ENCODE measurements at regions not wholly inside any gene's neighbourhood (a gene's known extent, or its start where the extent isn't known, plus 50 kb on each side); places are given as distances from the start of the nearest gene placed in this dataset.
"Not testable (repeated sequence)": the region's sequence is repeated elsewhere in the genome, so short reads cannot be mapped to it uniquely, and the experiment has no call there.

DNA sequence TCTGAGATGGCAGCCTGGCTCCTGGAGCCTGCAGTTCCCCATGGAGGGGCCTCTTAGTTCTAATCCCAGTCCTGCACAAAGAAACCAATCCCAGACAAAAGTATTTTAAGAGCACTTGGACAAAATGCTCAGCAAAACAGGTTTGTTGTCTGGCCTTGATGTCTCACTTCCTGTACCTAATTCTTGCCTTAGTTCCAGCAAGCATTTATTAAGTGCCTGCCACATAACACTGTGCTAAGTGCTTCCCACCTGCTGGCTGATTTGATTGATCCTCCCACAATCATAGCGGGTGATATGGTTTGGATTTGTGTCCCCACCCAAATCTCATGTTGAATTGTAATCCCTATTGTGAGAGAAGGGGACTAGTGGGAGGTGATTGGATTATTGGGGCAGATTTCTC lies 65.7 kb upstream of the HABP2 start:
- H3K9ac ChIP-seq (ENCODE audit: insufficient read depth, low read length, poor library complexity, severe bottlenecking): no peak overlapping the region
- Mint-ChIP-seq H3K36me3 (no peaks in the 10 kb centered on the region), H3K4me3 (no peak overlapping the region), H3K4me1 (no peaks in the 10 kb centered on the region), H3K27ac (no peak overlapping the region), H3K9me3 (peaks cover 0 to 6% (median 5%) of the 10 kb centered on the region in 7 donors), H3K27me3 (ENCODE audit: low read depth in 3 of 3) (peaks cover 0 to 2% (median 0%) of the 10 kb centered on the region in 3 donors)
- H3K36me3 ChIP-seq (replicated peaks in 1 of 2; ENCODE audit: control insufficient read depth in 1 of 2, insufficient read depth in 2 of 2, low read length in 2 of 2): no peaks in the 10 kb centered on the region
- TF ChIP-seq, protein P1, sequence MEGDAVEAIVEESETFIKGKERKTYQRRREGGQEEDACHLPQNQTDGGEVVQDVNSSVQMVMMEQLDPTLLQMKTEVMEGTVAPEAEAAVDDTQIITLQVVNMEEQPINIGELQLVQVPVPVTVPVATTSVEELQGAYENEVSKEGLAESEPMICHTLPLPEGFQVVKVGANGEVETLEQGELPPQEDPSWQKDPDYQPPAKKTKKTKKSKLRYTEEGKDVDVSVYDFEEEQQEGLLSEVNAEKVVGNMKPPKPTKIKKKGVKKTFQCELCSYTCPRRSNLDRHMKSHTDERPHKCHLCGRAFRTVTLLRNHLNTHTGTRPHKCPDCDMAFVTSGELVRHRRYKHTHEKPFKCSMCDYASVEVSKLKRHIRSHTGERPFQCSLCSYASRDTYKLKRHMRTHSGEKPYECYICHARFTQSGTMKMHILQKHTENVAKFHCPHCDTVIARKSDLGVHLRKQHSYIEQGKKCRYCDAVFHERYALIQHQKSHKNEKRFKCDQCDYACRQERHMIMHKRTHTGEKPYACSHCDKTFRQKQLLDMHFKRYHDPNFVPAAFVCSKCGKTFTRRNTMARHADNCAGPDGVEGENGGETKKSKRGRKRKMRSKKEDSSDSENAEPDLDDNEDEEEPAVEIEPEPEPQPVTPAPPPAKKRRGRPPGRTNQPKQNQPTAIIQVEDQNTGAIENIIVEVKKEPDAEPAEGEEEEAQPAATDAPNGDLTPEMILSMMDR (IDR thresholded peaks at IDR 0.05): no peak
- H3K4me2 ChIP-seq (replicated peaks; ENCODE audit: extremely low read depth, low read length, poor library complexity, severe bottlenecking): no peak overlapping the region
- DNase-seq: no peak
- no peak overlapping the region for H3K4me3 ChIP-seq (replicated peaks in 1 of 3; ENCODE audit: low read depth in 2 of 3, low read length in 3 of 3)
- peaks cover 0 to 2% of the 10 kb centered on the region in 2 donors for H3K27me3 ChIP-seq (ENCODE audit: control insufficient read depth in 2 of 2, insufficient read depth in 2 of 2, low read length in 2 of 2)
- no peaks in the 10 kb centered on the region for H3K9me3 ChIP-seq (replicated peaks in 1 of 2; ENCODE audit: control insufficient read depth in 1 of 2, insufficient read depth in 1 of 2, low read length in 2 of 2)
- intact Hi-C loops (cut with micrococcal nuclease): no loop called here
- H3K4me1 ChIP-seq (ENCODE audit: control insufficient read depth in 1 of 2, insufficient read depth in 2 of 2, low read length in 2 of 2): no peaks in the 10 kb centered on the region
- no CpG with 5 or more reads among the region's 1 CpG for WGBS (ENCODE audit: insufficient coverage)
- no peak overlapping the region for H2AFZ ChIP-seq (ENCODE audit: insufficient read depth, low read depth, low read length, poor library complexity, severe bottlenecking)
- no peak overlapping the region for H3K27ac ChIP-seq (ENCODE audit: low read depth in 1 of 2, low read length in 2 of 2)
- no peaks in the 10 kb centered on the region for H4K20me1 ChIP-seq (ENCODE audit: insufficient read depth, low read length)
- H3K79me2 ChIP-seq (ENCODE audit: insufficient read depth, low read length): no peaks in the 10 kb centered on the region

DNA sequence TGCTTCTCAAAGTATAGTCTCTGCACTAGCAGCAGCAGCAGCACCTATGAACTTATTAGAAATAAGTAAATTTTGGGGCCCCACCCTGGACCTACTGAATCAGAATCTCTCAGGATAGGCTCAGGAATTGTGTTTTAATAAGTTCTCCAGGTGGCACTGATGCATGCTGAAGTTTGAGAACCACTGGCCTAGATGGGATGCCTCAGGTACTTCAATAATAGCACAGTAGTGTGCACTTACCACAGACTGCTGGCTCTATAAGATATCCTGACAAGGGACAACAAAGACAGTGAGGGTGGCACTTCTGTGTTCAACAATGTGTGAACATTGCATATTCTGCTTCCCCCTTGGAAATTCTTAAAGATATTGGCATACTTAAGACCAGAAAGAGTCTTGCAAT lies 64.7 kb upstream of the HABP2 start:
- no peaks in the 10 kb centered on the region for H3K36me3 Mint-ChIP-seq
- Histone ChIP-seq H3K9me3 (replicated peaks in 1 of 2; ENCODE audit: control insufficient read depth in 1 of 2, insufficient read depth in 1 of 2, low read length in 2 of 2) (no peaks in the 10 kb centered on the region), H3K9ac (ENCODE audit: insufficient read depth, low read length, poor library complexity, severe bottlenecking) (no peak overlapping the region), H3K27ac (ENCODE audit: low read depth in 1 of 2, low read length in 2 of 2) (no peak overlapping the region), H3K4me3 (replicated peaks in 1 of 3; ENCODE audit: low read depth in 2 of 3, low read length in 3 of 3) (no peak overlapping the region), H2AFZ (ENCODE audit: insufficient read depth, low read depth, low read length, poor library complexity, severe bottlenecking) (no peak overlapping the region), H4K20me1 (ENCODE audit: insufficient read depth, low read length) (no peaks in the 10 kb centered on the region), H3K79me2 (ENCODE audit: insufficient read depth, low read length) (no peaks in the 10 kb centered on the region), H3K4me2 (replicated peaks; ENCODE audit: extremely low read depth, low read length, poor library complexity, severe bottlenecking) (no peak overlapping the region), H3K36me3 (replicated peaks in 1 of 2; ENCODE audit: control insufficient read depth in 1 of 2, insufficient read depth in 2 of 2, low read length in 2 of 2) (no peaks in the 10 kb centered on the region), H3K27me3 (ENCODE audit: control insufficient read depth in 2 of 2, insufficient read depth in 2 of 2, low read length in 2 of 2) (peaks cover 0 to 2% of the 10 kb centered on the region in 2 donors), H3K4me1 (ENCODE audit: control insufficient read depth in 1 of 2, insufficient read depth in 2 of 2, low read length in 2 of 2) (no peaks in the 10 kb centered on the region)
- H3K27me3 Mint-ChIP-seq (ENCODE audit: low read depth in 3 of 3): peaks cover 0 to 2% (median 2%) of the 10 kb centered on the region in 3 donors
- no peak overlapping the region for H3K4me3 Mint-ChIP-seq
- TF ChIP-seq, protein P1 (IDR thresholded peaks at IDR 0.05): no peak
- H3K27ac Mint-ChIP-seq: no peak overlapping the region
- no peaks in the 10 kb centered on the region for H3K4me1 Mint-ChIP-seq
- DNase-seq: no peak
- H3K9me3 Mint-ChIP-seq: peaks cover 0 to 6% (median 2%) of the 10 kb centered on the region in 7 donors
- intact Hi-C loops (cut with micrococcal nuclease): no loop called here

DNA sequence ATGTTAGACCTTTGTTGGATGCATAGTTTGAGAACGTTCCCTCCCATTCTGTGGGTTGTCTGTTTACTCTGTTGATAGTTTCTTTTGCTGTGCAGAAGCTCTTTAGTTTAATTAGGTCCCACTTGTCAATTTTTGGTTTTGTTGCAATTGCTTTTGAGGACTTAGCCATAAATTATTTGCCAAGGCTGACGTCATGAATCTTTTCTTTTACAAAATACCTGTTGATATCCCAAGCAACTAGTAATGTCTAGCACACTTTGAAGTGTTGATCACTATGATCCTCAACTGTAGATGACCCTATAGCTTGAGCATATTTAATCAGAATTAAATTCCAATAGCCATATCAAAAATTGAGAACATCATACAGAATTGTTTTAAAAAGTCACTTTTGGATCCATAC lies 63.3 kb upstream of the HABP2 start:
- H2AFZ ChIP-seq (ENCODE audit: insufficient read depth, low read depth, low read length, poor library complexity, severe bottlenecking); H3K4me1 ChIP-seq (ENCODE audit: control insufficient read depth in 1 of 2, insufficient read depth in 2 of 2, low read length in 2 of 2); H3K9ac ChIP-seq (ENCODE audit: insufficient read depth, low read length, poor library complexity, severe bottlenecking); DNase-seq; H3K27me3 ChIP-seq (ENCODE audit: control insufficient read depth in 2 of 2, insufficient read depth in 2 of 2, low read length in 2 of 2); H3K9me3 Mint-ChIP-seq; H3K27ac Mint-ChIP-seq; H3K36me3 ChIP-seq (replicated peaks in 1 of 2; ENCODE audit: control insufficient read depth in 1 of 2, insufficient read depth in 2 of 2, low read length in 2 of 2); H3K4me2 ChIP-seq (replicated peaks; ENCODE audit: extremely low read depth, low read length, poor library complexity, severe bottlenecking); H3K27ac ChIP-seq (ENCODE audit: low read depth in 1 of 2, low read length in 2 of 2); H3K4me3 Mint-ChIP-seq; H4K20me1 ChIP-seq (ENCODE audit: insufficient read depth, low read length); H3K27me3 Mint-ChIP-seq (ENCODE audit: low read depth in 3 of 3); H3K79me2 ChIP-seq (ENCODE audit: insufficient read depth, low read length); H3K4me3 ChIP-seq (replicated peaks in 1 of 3; ENCODE audit: low read depth in 2 of 3, low read length in 3 of 3); H3K36me3 Mint-ChIP-seq; H3K9me3 ChIP-seq (replicated peaks in 1 of 2; ENCODE audit: control insufficient read depth in 1 of 2, insufficient read depth in 1 of 2, low read length in 2 of 2); intact Hi-C loops (cut with micrococcal nuclease); H3K4me1 Mint-ChIP-seq: not testable (repeated sequence)
- 100% methylated on average over 1 of the region's 2 CpGs for WGBS (ENCODE audit: insufficient coverage)

Data from CD14-positive monocyte (primary cell).